RKO (cell line): ENCODE measurements at regions not wholly inside any gene's neighbourhood (a gene's known extent, or its start where the extent isn't known, plus 50 kb on each side); places are given as distances from the start of the nearest gene placed in this dataset.

ENCODE experiments used
- DNase-seq: peaks from one replicate; pipeline ENCODE4 v3.0.0-alpha.2; 2016; ENCODE audit warnings: low spot score

DNA sequence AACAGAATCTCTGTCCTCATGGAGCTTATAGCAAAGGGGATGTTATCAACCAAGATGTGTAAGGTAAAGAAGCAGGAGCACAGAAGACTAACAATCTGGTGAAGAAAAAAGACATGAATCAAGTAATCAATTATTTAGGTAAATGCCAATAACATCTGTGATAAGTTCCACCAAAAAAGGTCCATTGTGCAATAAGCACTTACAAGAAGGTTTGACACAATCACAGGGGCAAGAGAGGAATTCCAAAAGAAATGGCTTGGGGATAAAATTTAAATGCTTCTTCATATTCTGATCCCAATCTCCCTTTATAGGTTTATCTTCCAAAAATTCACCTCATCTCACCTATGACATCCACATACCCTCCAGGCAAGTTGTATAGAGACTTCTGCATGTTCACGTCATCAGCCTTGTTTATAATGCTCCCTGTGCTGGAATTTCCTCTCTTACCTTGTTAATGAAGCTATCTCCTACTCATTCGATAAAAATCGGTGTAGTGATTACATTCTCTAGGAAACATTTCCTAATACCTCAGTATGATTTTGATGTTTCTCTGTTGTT is 53.6 kb upstream of the DPT start:
- no peak for DNase-seq

DNA sequence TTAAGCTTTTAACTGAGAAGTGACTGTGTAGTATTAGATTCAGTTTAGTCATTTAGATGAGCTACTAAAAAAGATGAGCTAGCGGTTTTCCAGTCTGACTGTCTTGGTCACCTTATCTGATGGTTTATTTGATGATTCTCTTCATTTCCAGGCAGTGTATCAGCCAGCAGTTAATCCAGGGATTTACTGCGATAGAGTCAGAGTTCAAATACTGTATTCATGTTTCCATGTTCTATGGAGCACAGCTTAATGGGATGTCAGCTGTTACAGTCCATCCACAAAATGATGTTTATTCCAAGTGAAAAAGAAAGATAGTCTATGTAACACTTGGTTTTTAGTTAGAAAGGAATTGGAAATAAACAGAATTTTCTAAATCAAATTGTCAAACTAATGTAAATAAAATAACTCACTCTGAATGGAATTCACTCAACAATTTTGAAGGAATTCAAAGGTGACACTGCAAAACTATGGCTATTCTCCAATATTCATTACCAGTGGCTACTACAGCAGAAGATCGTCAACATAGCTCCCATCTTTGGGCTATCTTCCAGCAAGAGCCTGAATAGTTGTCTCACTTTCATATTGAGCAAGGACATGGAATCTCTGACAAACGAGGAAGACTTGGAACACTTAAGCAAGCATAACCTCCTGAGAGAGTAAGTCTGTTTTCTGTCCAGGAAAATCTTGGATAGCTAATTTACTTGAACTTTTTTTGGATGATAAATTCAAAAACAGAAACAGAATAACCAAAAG is 54.6 kb upstream of the DPT start:
- DNase-seq, result no peak

DNA sequence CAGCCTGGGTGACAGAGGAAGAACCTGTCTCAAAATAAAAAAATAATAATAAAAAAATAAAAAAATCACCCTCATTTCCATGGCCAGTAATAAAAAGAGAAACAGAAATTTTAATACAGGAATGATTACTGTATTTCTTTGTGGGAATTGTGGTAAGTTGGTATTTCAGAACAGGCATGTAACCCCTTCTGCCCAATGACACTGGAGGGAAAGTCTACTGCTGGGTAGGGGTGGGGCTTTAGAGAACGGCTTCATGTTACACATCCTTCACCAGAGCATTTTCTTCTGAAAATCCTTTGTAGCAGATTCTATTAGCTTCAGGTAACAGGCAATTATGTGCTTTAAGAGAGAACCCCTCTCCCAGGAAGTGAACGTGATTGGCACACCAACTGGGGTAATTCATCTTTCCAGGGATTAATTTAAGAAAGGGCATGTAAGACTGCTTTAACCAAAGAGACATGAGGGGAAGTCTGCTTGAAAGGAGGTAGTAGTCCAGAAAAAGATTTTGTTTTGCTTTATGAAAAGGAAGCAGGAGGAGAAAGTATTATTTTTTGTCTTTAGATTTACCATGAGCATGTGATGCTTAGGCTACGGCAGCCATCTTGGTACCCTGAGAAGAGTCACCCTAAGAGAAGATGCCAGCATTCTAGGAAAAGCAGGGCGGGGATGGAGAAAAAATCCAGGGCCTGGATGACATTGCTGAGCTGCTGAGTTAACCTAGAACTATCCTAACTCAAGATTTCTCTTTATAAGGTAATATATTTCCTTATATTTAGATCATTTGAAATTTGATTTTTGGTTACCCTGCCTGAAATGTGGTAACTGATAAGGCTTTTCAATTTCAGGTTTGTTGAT is 57.7 kb upstream of the DPT start:
- no peak for DNase-seq

DNA sequence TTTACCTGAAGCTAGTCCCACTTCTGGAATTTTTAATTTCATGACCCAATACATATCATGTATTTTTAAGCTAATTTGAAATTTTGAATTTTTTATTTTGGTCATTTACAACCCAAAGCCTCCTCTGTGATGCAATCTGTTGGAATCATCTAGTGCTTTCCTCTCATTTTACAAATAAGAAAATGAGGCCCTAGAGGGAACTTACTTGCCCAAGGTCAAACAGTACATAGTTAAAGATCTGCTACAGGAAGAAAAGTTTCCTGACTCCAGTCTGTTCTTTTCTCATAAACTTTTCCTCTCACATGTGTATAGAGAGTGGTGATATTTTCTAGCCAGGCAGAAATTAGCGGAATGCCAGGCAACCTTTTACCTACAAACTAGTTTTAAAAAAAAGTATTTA is 59.3 kb upstream of the DPT start:
- no peak for DNase-seq

DNA sequence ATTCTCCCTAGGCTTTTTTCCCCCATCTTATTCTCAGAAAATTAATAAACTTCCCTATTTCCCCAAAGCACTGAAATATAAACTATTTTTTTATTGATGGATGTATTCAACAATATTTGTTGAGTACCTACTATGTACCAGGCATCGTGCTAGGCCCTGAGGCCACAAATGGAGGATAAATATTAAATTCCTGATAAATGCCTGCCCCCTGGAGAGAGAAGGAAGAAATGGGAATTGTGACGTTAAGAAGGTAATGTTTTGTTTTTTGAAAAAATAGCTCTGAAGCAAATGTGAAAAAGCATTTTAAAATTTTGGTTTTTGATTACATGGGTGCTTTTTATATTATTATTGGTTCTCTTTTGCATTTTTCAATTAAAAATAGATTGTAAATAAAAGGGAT is 60.5 kb upstream of the DPT start:
- no peak for DNase-seq

DNA sequence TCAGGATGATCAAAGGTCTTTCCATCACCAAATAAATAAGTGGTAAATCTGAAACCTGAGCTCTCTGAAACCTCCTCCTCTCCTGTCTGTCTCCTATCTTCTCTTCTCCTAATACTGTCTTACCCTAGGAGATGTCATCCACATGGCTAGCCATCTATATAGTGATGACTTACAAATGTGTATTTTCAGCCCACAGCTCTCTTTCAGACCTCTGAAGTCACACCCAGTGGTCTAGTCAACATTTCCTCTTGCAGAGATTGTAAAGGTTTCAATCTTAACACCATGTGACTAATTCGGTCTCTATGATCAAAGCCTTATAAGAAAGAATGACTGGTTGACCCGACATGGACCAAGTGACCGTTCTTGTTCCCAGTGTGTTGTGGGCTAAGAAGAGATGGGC is 63.1 kb upstream of the DPT start:
- DNase-seq, result no peak

DNA sequence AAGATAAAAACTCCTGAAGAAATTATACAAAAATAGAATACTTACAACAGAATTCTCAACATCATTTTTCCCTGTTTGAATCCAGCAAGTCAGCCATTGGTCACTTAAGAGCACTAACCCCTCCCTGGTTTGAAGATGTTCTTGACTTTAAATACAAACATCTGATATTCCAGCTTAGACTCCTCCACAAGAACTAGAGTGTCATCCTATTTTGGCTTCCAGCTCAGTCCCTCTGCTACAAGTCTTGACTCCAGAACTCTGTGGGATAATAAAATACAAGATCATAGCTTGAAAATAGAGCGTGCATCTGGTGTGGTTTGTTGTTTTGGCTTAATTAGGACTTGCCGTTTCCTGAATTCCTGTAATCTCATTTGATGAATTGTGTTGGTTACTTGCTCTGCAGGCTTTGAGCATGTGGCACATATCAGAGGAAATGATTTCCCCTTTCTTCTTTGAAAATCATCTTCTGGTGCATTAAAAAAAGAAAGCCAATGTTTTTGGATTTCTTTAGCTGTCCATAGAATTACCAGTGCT is 63.7 kb upstream of the DPT start:
- DNase-seq, result no peak

DNA sequence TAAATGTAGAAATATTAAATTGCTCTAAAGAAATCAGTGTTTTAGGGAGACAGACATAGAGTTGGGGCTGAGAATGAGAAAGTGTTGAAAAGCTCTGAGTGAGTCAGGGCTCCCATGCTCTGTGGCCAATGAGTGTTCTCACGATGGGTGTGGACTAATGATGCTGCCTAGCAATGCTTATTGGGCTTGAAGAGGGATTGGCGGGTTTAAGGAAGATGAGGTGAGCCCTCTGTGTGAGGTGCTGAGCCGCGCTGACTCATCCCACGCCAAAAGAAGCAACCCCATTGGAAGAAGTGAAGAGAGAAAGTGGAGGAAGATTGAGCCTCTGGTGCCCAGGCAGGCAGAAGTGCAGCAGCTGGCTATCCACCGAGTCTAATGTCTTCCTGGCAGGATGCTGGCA is 65.1 kb upstream of the DPT start:
- DNase-seq, result peak; percentile 69

DNA sequence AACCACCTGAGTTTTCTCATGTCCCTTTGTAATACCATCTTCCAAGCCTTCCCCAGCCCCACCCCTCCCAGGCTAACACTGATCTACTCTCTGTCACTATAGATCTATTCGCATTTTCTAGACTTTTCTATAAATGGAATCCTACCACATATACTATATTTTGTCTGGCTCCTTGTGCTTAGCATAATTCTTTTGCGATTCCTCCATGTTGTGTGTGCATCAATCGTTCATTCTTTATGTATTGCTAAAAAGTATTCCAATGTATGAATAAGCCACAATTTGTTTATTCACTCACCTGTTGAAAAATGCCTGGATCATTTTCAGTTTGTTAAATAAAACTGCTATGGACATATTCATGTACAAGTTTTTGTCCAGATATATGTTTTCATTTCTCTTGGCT is 66.7 kb upstream of the DPT start:
- no peak for DNase-seq

DNA sequence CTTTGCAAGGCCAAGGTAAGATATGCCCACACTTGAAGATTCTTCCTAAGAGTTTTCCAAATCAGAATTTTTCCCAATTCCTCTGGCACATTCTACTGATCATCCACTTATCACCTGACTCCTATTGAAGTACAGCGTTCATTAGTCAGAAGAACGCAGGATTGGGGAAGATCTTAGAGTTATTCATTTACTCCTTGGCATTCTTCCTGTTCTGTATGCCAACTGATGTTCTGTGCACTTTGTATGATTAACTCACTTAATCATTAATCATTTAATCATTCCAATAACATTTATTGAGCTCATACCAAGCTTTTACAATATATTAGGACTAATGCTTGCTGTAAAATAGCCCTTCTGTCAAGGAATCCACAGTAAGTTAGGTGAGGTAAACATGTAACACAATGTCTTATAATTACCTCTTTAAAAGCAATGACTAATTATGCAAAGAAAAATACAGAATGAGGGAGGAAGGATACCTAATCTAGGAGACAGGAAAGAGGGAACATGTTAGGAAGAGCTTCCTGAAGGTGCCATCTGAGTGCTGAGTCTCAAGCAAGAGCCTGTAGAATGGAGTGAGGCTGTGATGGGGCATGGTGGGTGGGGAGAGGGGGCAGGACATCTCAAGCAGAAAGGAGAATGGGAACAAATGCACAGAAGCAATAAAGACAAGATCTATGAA is 71.1 kb upstream of the DPT start:
- no peak for DNase-seq

DNA sequence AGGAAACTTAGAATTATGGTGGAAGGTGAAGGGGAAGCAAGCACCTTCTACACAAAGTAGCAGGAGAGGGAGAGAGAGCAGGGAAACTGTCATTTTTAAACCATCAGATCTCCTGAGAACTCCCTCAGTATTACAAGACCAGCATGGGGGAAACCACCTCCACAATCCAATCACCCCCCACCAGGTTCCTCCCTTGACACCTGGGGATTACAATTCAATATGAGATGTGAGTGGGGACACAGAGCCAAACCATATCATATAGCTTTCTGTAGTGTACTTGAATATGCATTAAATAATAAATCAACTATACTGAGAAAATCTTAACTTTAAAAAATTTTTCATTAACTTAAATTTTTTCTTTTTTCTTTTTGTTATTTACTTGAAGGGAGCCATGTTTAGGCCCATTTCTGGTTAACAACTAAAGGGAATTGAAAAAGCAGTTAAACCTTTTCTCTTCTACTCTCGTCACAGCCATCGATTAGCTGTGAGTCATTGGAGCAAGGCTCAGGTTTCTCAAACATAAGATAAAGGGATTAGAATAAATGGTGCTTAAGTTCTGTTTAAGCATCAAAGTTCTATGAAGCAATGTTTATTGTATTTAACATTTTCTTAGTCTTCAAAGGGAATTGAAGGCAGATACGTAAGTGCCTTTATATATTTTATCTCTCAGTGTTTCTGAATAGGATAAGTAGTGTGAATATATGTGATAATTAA is 72.2 kb upstream of the DPT start:
- DNase-seq, result no peak

DNA sequence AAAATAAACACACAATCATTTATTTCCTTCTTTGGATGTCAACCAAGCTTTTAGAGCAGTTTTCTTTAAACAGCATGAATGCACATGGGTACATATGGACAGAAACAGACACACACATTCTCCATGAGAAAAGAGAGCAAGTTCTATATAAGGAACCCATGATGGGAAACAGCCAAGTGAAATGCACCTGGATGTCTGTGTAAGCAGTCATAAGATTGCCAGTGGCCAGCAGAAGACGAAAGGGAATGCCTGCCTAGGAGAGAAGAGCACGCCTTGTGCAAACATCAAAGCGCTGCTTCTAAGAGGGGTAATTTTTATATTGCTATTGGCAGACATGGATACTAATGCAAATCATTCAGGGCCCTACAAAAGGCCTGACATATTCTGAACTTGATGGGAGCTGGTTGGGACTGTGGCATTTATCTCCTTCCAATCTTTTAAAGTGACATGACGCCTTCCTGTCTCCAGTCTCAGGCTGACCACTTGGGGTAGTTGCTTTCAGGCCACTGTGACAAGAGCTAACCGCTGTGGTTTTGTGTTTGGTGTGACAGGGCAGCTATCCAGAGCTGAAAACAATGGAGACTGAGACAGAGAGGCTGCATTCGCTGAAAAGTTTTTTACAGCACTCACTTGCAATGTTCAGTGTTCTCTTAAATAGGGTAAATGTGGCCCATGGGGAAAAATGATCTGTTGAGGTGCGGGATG is 75.0 kb upstream of the DPT start:
- DNase-seq, result no peak

DNA sequence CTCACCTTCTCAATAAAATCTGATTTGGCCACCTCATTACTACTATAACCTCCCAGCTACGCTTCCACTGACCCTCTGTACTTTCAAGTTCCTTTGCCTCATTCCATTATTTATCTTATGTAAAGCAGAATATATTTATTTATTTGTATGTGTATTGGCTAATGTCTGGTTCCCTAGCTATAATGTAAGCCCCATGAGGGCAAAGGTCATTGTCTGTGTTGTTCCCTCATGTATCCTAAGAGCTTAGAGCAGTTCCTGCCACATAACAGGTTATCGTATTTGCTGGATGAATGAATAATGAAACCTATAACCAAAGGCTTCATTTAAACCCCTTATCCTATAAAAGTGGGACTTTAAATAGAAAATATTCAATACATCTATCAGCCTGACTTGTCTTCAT is 77.9 kb upstream of the DPT start:
- no peak for DNase-seq

DNA sequence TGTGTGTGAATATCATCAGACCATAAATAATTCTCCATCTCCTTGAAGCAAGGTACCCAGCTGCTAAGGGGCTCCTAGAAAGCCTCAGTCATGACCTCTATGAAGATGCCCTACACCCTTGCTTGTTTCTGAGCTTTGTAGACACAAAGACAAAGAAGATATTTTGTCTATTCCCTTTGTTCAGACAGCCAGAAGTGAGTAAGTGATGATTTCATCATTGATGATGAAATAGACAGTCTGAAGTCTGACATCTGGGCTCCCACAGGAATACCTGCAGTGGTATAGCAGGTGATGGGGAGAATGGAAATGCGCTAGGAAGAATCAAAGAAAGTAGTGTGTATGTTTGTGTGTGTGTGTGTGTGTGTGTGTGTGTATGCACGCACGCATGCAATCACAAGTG is 82.2 kb upstream of the DPT start:
- DNase-seq, result no peak

DNA sequence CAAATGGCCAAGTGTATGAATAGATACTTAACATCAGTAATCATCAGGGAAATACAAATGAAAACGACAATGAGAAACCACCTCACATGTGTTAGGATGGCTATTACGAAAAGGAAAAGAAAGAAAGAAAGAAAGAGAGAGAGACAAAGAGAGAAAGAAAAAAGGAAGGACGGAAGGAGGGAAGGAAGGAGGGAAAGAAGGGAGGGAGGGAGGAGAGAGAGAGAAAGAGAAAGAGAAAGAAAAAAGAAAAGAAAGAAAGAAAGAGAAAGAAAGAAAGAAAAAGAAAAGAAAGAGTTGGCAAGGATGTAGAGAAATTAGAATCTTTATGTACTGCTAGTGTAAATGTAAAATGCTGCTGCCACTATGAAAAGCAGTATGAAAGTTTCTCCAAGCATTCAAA is 90.7 kb upstream of the DPT start:
- no peak for DNase-seq

DNA sequence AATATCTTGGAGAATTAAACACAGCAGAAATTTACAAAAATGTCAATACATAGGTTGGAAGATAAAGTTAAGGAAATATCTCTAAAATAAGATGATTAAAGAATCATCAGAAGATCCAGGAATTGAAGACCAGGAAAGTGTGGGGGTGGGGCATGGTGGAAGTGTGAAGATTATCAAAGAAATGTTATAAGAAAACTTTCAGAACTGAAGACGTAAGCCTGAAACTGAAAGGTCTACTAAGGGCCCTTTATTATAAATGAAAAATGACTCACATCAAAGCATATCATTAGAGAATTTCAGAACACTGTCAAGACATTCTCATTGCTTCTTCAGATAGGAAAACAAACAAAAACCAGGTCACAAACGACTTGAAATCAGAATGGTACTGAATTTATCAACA is 92.4 kb upstream of the DPT start:
- DNase-seq, result no peak

DNA sequence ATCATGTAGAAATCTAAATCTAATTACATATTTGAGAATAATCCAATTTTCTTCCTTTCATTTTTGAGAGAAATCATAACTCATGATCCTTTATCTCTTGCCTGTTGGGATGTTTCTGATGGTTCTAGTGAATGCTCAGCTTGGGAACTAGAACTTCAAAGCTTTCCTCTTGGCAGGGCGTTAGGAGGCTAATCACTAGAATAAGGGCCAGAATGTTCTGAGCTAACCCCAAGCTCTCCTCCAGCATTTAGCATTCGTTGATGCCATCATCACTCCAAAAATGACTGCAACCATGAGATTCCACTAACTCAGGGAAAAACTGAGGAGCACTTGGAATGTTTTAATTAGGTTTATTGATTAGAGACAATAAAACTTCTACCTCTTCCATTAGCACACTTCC is 93.9 kb upstream of the DPT start:
- no peak for DNase-seq

DNA sequence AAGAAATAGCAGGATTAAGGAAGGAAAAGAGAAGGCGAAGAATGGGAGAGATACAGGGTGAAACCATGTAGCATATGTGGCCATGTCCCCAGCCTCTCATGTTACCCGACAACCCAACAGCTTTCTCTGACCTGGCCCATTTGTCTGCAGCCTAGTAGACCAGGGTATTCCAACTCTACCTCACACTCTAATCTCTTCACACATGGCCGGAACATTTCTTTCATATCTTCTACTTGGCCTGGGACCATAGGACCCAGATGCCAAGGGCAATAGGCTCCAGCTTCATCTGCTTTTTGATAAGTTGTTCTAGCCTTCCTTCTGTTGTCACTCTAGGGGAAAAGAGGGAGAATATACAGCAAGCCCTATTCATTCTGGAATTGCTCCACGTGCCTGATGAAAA is 95.0 kb upstream of the DPT start:
- DNase-seq, result no peak

DNA sequence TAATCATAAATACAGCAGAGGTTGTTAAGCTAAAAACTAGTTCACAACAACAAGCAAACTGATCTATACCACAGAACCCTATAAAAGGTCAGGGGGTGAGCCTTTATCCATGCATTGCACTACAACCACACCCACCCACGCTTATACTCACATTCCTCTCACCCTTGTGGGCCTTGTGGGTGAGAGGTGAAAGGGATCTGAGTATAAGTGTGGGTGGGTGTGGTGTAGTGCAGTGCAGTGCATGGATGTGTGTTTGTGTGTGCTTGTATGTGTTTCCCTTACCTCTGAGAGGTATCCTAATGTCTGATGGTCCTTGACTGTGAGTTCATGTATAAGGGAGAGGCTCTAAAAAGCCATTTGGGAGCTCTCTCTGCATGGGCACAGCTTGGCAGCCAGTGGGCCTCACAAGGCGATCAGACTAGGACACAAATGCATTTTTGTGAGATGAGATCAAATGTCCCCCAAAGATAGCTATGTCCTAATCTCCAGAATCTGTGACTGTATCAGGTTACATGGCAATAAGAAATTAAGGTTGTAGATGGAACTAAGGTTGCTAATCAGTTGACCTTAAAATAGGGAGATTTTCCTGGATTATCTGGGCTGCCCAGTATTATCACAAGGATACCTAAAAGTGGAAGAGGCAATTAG is 95.5 kb upstream of the DPT start:
- no peak for DNase-seq

DNA sequence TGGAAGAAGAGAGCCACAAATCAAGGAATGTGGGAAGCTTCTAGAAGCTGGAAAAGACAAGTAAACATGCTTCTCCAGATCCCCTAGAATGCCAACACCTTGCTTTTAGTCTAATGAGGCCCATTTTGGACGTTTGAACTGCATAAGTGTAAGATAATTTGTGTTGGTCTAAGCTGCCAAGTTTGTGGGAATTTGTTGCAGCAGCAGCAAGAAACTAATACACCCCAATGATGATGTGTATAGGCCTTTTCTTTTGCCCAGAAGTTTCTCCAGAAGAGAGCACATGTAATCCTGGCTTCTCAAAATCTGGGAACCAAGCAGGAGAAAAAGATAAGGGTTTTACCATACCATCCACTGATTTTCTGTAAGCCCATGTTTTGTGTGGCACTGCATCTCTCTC is 96.1 kb upstream of the DPT start:
- no peak for DNase-seq

DNA sequence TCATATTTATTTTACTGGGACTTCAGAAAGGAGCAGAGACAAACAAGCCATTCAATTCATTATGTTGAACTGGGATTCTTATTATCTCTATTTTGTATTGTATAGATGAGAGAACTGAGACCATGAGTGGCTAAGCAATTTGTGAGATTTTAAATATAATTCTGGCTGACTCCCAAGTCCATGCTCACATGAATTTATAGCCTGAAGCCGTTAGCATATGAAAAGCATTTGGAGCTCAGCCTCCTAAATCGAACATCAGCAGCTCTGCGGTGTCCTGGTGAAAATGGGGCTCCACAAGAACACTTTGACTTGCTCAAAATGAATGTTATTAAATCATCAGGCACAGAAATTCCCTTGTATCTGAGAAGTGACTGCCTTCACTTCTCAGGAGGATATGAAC is 96.8 kb upstream of the DPT start:
- no peak for DNase-seq
